GM19023 (cell line): ENCODE measurements at regions not wholly inside any gene's neighbourhood (a gene's known extent, or its start where the extent isn't known, plus 50 kb on each side); places are given as distances from the start of the nearest gene placed in this dataset.
"Not testable (repeated sequence)": the region's sequence is repeated elsewhere in the genome, so short reads cannot be mapped to it uniquely, and the experiment has no call there.

Experiments used
- ATAC-seq: cut with Tn5 transposase; IDR thresholded peaks from one replicate; pipeline ENCODE4 v1.9.1; 2021; ENCODE audit warnings: mild to moderate bottlenecking, moderate library complexity; ENCODE audit not compliant: unreplicated experiment

DNA sequence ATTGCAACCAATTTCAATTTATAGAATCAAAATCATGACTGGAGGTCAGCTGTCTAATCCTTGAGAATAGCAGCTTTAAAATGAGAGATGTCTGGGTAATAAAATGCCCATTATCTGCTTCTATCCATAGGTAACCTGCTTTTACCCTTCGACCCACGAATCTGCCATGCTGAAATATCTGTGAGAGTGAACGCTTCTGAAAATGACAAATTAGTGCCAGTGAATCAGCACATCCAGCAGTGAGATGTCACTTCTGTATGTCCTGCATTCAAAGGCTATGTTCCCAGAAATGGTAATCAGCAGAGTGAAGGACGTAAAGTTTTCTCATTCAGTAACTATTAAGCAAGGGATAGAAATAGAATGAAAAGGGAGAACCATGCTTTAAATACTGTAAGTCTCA, 532.4 kb upstream of the ITGA1 start:
- no peak for ATAC-seq

DNA sequence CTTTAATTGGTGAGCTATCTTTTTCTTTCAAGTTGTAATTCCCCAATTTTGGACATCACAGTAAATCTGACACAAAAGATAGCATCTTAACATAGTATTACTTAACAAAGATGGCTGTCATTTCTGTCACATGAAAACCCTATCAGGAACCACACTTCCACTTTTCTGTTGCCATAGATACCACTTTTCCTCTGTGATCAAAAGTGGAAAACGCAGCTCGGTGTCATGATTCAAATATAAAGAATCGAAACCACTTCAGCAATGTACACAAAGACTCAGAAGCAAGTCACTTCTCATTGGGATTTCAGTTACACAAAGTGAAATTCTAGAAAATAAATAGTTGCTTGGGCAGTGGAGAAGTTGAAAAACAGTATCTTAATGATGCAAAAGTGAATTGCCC, 524.9 kb upstream of the ITGA1 start:
- ATAC-seq: no peak

DNA sequence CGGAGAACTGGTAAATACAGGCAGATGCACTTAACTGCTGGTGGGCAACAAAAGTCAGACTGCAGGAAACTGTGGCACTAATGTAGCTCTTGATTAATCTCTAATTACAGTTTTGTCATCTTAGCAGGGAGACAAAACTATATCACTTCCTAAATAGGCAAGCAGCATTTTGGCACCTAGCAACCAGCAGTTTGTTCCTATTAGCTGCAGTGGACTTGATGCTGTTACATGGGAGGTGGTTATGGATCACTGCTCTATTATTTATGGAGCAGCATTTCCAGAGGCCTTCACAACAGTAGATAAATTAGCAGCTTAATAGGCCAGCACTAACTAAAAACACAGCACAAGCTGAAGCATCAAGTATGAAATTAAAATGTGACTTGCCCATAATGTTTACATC, 518.3 kb upstream of the ITGA1 start:
- ATAC-seq: no peak

DNA sequence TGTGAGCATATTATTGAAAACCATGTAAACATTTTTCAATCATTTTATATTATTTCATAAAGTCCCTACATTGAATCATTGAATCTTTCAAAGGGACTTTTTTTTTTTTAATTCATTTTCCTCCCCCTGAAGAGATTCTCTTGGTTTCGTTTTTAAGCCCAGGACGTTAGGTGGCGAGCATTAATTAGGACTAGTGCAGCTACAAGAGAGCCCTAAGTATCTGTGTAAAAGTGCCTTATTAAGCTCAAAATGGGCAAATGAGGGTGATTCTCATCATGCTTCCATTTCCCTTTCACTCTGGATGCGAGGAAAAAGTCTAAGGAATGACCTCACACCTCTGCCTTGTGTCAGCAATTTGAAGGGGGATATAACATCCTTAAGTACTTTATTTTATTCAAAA, 517.9 kb upstream of the ITGA1 start:
- ATAC-seq: no peak

DNA sequence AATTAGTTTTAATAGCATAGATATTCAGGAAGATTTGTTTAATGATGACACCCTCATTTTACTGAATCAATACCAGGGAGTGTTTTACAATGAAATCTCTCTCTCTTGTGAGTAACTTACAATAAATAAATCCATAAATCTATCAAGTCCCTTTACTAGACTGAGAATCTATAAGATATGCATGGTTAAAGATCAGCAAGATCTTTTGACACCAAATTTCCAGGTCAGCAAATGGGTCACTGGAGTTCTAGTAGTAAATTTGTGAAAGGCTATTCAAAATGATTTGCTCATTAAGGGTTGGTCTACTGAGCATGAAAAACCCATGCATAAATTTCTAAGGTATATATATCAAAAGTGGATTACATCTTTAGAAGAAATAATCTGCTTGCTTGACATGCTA, 512.1 kb upstream of the ITGA1 start:
- ATAC-seq: no peak

DNA sequence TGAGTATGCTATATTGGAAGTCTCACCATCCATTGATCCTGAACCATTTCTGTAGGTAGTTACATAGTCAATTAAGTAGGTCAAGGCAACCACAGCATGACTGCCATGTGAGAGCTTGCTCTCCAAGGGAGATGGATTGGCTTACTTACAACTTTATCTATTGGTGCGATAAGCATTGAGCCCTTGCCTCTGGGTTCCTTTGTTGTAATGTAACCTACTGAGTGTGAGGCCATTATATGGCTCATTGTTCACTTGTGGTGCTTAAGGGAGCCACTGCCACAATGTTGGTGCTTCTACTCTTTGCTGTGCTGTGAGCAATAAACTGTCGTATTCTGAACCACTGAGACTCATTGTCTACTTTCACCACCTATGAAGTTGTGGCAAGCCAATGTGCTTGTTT, 510.6 kb upstream of the ITGA1 start:
- ATAC-seq: no peak

DNA sequence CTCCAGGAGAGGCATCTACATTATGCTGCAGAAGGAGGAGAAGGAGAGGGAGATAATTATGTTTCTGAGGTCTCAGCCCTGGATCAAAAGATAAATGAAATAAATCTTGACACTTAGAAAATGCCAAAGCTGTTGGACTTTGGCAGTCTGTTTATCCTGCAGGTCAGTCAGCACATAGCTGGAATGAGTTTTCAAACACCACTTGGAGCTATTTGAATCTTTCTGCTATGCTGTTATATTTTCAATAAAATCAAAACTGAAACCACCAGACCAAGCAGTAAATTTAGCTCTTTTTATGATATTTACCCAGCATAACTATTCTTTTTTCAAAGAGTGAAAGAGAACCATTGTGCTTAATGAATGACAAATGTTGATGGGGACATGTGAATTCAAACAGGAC, 505.1 kb upstream of the ITGA1 start:
- no peak for ATAC-seq

DNA sequence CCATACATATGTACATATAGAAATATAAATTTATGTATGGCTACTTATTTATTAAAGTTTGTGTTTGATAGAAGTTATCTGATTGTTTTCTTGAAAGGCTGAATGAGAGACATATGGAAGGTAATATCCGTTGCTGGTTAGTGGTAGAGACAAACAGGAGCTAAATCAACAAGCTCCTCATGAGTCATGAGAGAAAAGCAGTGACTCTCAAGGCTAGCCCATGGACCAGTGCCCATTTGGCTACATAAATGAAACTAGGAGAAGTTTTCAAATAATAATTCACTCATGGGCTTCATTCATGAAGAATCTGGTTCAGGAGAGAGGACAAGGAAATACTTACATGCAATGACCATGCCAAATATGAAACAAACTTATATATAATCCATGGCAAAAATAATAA, 504.5 kb upstream of the ITGA1 start:
- no peak for ATAC-seq

DNA sequence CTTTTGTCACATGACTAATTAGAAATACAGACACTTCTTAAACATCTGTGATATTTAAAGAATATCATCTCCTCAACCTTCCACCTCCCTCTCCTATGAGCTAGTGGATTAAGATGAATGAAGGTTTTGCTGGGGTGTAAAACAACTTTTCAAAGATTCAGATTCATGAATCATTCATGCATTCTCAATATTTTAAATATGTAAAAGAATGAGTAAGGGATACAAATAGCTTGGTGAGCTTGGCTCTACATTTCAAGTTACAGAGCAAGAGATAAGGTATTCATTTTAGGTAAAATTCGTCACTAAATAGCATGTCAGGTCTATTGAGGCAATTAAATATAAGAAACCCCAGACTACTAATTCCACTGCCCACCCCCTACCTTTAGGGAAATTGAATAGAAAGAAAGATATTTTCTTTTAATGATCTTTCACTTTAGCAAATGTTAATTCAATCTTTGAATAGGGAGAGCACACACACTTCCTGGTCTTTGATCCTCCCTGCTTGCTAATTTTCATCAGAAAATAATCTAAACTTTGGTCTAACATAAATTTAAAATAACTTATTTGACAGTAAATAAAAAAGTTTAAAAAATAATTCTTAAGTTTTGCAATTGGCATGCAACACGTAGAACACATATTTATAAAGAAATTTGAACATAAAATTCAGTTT, 486.9 kb upstream of the ITGA1 start:
- no peak for ATAC-seq

DNA sequence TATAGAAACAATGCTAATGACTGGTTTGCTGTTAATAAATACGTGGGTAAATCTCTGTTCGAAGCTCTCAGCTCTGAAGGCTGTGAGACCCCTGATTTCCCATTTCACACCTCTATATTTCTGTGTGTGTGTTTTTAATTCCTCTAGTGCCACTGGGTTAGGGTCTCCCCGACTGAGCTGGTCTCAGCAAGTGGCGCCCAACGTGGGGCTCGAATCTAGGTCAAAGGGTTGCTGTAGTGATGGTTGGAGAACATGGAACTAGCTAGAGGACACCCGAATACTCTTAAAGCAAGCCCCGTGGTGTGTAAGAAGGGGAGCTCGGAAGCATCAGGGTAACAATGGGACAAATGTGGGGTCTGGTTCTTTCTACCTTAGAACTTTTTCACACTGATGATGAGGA, 482.9 kb upstream of the ITGA1 start:
- ATAC-seq: not testable (repeated sequence)

DNA sequence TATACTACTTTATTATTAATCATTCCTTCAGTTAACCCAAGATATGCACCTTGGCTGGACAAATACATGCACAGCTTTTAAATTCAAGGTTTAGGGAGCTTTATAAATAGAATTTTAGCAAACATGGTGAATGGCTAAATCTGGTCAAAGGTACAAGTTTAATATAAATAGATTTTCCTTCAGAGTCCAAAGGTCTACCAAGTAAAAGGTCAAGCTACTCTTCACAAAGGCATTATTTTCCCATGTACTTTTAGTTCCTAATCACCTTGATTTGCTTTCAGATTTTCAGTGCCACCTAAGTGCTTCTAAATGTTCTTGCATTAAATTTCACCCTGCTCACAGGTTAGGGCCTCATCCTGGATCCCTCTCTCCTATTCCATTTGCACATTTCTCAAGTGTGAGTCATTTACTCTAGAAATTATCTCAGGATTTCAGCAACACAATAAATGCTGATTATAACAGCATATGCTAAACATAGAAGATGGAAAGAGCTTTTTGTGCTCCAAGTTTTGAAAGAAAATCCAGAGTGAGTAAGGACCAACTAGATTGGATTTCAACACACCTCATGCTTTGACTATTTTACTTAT, 459.4 kb upstream of the ITGA1 start:
- no peak for ATAC-seq

DNA sequence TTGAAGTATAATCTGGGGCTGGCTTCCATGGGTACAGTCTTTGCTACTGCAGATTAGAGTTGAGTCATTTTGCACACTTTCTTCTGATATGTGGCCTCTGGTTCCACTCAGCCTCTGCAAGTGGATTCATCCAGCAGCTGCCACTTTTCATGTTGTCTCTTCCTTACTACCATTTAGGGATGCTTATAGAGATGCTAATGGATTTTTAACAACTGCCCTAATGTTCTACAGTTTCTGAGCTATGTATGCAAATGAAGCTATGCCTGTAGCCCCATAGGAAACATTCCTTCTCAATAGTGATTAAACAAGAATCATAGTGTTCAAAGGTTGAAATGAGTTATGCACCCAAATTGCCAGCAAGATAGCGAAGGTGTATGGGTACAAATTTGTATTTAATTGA, 456.0 kb upstream of the ITGA1 start:
- no peak for ATAC-seq

DNA sequence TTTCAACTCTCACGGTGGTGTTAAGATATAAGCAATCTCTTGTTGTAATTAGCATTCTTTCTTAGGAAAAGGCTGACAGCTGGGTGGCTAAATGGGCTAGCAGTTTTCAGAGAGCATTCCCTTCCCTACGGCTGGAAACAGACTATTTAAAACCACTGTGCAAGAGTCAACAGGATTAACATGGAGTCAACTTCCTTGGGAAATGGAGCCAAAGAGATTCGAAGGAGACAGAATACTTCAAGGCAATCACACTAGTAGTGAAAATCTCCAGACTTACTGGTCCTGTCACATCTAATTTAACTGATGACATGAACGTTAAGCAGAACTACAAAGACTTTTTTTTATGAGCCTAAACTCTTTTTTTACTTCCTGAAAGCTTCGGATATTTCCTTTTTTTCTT, 453.3 kb upstream of the ITGA1 start:
- no peak for ATAC-seq

DNA sequence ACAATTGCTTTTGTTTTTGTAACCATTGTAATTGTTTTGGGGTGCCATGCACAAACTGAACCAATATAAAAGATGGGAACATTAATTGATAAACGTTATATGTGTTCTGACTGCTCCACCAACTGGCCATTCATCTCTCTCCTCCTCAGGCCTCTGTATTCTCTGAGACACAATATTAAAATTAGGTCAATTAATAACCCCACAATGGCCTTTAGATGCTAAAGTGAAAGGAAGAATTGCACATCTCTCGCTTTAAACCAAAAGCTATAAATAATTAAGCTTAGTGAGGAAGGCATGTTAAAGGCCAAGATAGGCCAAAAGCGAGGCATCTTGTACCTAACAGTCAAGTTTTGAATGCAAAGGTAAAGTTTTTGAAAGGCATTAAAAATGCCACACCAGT, 448.4 kb upstream of the ITGA1 start:
- ATAC-seq: peak; percentile 52

DNA sequence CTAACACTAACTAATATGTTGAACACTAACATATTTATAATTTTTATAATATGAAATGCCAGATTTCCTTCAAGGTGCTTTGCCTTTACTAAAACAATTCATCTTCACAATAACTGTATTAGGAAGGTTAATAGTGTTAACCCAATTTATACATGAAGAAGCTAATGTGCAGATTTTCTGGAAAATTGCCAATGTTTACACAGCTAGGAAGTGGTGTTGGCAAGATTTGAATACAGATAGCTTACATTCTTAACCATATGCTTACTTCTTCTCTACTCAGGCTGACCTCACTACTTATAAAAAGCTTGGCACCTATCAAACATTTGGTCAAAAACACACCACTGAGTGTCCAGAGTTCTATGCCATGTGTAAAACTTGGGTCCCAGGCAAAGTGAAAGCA, 445.4 kb upstream of the ITGA1 start:
- no peak for ATAC-seq

DNA sequence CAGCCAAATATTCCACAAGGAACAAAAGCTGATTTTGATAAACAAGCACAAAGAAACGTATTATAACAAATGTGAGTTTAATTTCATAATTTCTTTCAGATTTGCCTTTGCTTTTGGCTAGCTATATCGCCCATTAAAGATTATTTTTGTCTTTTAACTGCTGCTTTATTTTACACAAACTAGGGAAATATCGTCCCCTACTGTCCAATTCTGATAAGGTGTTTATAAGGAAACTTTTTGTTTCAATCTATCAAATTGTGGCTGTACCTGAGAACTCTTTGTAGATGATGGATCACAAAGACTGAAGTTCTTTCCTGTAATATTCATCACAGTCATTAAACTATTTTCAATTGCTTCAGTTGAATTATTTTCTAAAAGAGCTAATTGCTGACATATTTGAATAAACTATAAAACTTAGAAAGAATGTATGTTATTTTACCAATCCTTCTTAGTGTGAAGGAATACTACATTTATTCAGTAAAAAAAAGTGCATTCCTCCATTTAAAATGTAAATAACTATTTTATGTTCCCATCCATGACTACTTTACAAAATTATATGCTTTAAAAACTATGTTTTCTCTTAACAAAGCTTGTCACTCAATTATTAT, 431.3 kb upstream of the ITGA1 start:
- ATAC-seq: no peak

DNA sequence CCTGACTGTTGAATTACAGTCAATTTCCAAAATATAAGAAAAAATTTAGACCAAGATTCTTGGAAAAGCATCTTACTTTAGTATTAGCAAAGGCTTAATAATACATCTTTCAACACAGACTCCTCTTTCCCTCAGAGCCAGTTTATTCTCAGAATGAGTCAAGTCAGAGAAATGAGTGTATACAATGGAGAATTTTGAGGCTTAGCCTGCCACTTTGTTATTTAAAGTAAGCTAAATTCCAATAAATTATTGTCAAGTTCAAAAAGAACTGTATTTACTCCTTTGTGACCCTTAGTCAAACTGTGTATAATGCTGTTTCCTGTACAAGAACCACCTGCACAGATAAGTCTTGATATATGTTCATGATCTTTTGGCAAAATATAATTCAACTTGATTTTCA, 428.5 kb upstream of the ITGA1 start:
- ATAC-seq: no peak

DNA sequence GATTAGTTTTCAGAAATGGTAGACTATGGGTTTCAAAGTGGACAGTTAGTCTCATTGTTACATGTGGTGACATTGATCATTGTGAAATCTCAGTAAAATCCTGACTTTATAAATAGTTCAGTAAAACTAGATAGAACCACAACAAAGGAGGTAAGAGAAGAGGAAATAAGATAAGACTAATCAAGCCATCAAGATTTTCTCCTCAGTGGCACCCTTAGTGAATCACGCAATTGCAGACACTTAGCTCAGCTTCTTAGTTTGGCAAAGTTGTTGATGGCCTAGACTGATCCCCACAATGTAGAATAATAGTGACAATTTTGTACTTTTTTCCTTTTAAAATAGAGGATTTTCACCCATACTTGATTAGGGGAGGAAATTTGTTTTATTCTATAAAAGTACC, 426.7 kb upstream of the ITGA1 start:
- no peak for ATAC-seq

DNA sequence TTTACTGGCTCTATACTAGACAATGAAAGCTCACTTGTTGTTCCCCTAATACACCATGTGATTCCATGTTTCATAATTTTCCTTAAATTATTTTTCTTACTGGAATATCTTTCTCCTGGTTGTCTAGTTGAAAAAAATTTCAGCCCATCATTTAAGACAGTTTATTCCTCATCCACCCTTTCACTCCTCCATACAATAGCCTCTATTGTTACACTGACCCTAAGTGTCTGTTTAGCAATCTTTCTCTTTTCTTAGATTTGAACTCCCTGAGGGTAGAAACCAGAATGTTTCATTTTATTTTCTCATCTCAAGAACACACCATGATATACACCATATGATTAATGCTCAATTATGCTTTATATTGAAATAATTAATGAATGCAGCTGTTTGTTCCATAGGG, 413.4 kb upstream of the ITGA1 start:
- ATAC-seq: no peak

DNA sequence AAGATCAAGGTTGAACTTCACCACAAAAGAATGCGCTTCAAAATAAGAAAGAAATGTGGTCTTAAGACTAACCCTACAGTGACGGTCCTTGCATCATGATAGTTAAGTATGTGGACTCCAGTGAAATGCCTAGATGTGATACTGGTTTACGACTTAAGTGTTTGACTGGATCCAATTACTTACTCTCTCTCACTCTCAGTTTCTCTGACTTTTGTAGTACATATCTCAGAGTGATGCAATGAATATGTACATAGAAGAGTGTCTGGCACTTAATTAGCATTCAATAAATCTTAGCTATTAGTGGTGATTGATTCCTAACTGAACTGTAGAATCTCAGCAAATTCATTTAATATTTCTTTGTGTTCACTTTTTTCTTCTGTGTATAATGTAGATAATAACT, 411.7 kb upstream of the ITGA1 start:
- ATAC-seq: no peak

DNA sequence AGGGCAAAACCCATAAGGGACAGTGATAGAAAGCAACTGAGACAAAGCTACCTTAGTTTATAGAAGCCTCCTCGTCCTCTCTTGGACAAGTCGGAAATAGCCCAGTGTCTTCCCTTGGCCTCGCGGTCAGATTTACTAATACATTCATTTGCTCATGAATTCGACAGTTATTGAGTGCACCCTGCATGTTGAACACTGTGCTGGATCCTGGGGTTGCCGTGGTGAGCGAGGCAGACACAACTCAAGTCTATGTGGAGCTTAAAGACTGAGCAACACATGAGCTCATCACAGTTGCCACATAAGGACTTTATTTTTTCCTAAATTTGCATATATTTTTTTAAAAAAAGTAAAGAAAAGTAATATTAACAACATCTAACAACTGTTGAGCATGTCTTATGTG, 411.1 kb upstream of the ITGA1 start:
- no peak for ATAC-seq

DNA sequence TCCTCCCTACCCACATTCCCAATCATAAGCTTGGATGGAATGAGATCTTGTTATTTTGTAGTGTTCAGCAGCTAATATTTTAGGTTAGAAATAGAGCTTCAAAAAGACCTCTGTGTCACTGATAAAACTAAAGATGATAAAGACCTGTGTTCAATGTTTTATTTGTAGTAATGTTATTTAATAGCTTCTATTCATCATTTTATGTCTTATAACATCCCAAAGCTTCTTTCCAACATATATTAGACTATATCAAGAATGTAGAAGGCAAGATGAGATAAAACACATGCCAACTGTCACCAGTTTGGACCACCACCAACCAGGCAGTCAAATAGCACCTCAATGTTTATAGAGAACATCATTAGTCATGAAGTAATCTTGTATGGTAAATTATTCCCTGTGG, 409.5 kb upstream of the ITGA1 start:
- ATAC-seq: no peak

DNA sequence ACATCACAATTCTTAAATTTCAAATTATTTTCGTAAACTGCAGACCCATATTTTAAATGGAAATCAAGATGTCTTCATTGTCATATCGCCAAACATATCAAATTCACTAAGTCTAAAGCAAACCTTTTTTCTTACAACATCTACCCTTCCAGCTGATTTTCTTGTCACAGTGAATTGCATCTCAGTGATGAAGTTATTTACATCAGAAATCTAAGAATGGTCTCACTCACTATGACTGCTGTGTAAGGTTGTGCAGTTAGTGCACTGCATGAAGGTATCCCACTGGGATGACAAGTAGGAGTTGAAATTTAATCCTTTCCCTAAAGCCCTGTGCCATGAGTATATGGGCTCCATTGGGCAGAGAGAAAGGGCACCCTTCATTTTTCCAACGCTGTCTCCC, 399.4 kb upstream of the ITGA1 start:
- no peak for ATAC-seq
